Osteoblast (primary cell): ENCODE measurements at regions not wholly inside any gene's neighbourhood (a gene's known extent, or its start where the extent isn't known, plus 50 kb on each side); places are given as distances from the start of the nearest gene placed in this dataset.

Source experiments
- DNase-seq: peaks from one replicate; pipeline ENCODE4 v3.0.0; 2011; ENCODE audit warnings: low spot score, mixed read lengths; ENCODE audit not compliant: insufficient read length; ENCODE audit errors: missing footprints
- H2AFZ ChIP-seq: 2 replicates; pipeline ENCODE4 v1.6.0; 2011; ENCODE audit warnings: mild to moderate bottlenecking, low read length
- H3K27ac ChIP-seq: 2 replicates; pipeline ENCODE4 v1.5.1; 2011; ENCODE audit warnings: mild to moderate bottlenecking, low read depth, low read length, moderate library complexity
- H3K27me3 ChIP-seq: 2 replicates; pipeline ENCODE4 v1.6.0; 2012; ENCODE audit warnings: mild to moderate bottlenecking, control low read depth, inconsistent platforms, low read length, moderate library complexity; ENCODE audit not compliant: insufficient read depth
- H3K36me3 ChIP-seq: 2 replicates; pipeline ENCODE4 v1.5.1; 2011; ENCODE audit warnings: mild to moderate bottlenecking, low read length, control low read depth, moderate library complexity; ENCODE audit not compliant: insufficient read depth
- H3K4me1 ChIP-seq: 2 replicates; pipeline ENCODE4 v1.5.1; 2011; ENCODE audit warnings: mild to moderate bottlenecking, low read length, control low read depth, moderate library complexity; ENCODE audit not compliant: insufficient read depth
- H3K4me2 ChIP-seq: 2 replicates; pipeline ENCODE4 v1.6.0; 2011; ENCODE audit warnings: mild to moderate bottlenecking, low read length; ENCODE audit not compliant: insufficient read depth
- H3K4me3 ChIP-seq: fragments of 200-600 bp; sonication (generic); 3 replicates; pipeline ENCODE4 v1.5.1; 2012; ENCODE audit warnings: mild to moderate bottlenecking, low read length, inconsistent platforms; ENCODE audit not compliant: insufficient read depth
- H3K79me2 ChIP-seq: 2 replicates; pipeline ENCODE4 v1.6.0; 2012; ENCODE audit warnings: mild to moderate bottlenecking, low read length, control low read depth, inconsistent platforms; ENCODE audit not compliant: insufficient read depth
- H3K9me3 ChIP-seq: 2 replicates; pipeline ENCODE4 v1.5.1; 2011; ENCODE audit warnings: low read depth, low read length, control low read depth
- H4K20me1 ChIP-seq: 2 replicates; pipeline ENCODE4 v1.6.0; 2012; ENCODE audit warnings: mild to moderate bottlenecking, low read length, control low read depth; ENCODE audit not compliant: insufficient read depth
- TF ChIP-seq, protein P1 (sequence below): IDR thresholded peaks from 2 replicates; pipeline ENCODE4 v1.5.1; 2011; ENCODE audit warnings: mild to moderate bottlenecking, low read depth, low read length, moderate library complexity; ENCODE audit errors: extremely low read depth

DNA sequence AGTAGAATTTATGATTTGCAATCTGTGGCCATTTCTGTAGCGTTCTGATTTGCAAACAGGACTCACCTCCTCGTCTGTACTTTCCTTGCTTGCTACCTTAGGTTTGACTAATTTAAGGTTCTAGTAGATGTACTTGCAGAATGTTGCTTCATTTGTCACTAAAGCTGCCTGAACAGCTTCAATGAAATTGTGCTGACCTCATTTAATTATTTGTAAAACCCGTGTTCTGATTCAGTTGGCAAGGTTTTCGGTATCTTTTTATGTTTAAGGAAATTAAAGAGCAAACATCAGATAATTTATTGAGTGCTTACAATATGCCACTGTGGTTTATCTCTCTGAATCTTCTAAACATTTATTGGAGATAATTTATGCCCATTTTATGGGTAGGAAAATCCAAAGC lies 284.9 kb upstream of the EEF2KMT start:
- TF ChIP-seq, protein P1, sequence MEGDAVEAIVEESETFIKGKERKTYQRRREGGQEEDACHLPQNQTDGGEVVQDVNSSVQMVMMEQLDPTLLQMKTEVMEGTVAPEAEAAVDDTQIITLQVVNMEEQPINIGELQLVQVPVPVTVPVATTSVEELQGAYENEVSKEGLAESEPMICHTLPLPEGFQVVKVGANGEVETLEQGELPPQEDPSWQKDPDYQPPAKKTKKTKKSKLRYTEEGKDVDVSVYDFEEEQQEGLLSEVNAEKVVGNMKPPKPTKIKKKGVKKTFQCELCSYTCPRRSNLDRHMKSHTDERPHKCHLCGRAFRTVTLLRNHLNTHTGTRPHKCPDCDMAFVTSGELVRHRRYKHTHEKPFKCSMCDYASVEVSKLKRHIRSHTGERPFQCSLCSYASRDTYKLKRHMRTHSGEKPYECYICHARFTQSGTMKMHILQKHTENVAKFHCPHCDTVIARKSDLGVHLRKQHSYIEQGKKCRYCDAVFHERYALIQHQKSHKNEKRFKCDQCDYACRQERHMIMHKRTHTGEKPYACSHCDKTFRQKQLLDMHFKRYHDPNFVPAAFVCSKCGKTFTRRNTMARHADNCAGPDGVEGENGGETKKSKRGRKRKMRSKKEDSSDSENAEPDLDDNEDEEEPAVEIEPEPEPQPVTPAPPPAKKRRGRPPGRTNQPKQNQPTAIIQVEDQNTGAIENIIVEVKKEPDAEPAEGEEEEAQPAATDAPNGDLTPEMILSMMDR: no peak
- Histone ChIP-seq H2AFZ (no peak overlapping the region), H3K4me2 (no peak overlapping the region), H3K4me3 (no peak overlapping the region), H3K27ac (no peak overlapping the region), H3K9me3 (no peaks in the 10 kb centered on the region), H3K79me2 (no peaks in the 10 kb centered on the region), H3K4me1 (no peaks in the 10 kb centered on the region), H4K20me1 (no peaks in the 10 kb centered on the region), H3K36me3 (no peaks in the 10 kb centered on the region), H3K27me3 (no peaks in the 10 kb centered on the region)
- no peak for DNase-seq

GRCh38 chr16:5381481-5381880 lies 283.9 kb upstream of the EEF2KMT start:
- no peaks in the 10 kb centered on the region for H3K36me3 ChIP-seq
- H3K79me2 ChIP-seq: no peaks in the 10 kb centered on the region
- H3K27ac ChIP-seq: no peak overlapping the region
- no peak for DNase-seq
- H3K4me1 ChIP-seq: no peaks in the 10 kb centered on the region
- no peaks in the 10 kb centered on the region for H3K9me3 ChIP-seq
- no peak overlapping the region for H3K4me3 ChIP-seq
- H3K27me3 ChIP-seq: no peaks in the 10 kb centered on the region
- TF ChIP-seq, protein P1: no peak
- H2AFZ ChIP-seq: no peak overlapping the region
- H3K4me2 ChIP-seq: no peak overlapping the region
- H4K20me1 ChIP-seq: no peaks in the 10 kb centered on the region

DNA sequence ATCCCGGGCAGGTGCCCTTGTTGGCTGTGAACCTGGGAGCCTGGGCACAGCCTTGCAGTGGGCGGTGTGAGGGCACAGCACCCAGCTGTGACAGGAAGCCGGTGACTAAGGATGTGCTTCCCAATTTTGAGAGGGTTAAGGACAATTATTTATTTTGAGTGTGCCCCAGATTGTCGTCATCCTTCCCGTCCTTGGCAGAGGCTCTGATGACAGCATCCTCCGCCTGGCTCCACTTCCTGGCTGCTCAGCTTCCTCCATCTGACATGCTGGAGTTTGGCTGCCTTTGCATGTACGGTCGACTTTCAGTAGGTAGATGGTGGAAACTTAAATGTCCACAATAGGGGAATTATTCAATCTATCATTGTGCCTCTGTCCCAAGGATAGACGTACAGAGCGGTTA lies 282.4 kb upstream of the EEF2KMT start:
- H3K36me3 ChIP-seq: no peaks in the 10 kb centered on the region
- no peaks in the 10 kb centered on the region for H3K9me3 ChIP-seq
- no peak overlapping the region for H3K4me2 ChIP-seq
- no peak for DNase-seq
- H3K4me3 ChIP-seq: no peak overlapping the region
- H4K20me1 ChIP-seq: no peaks in the 10 kb centered on the region
- no peak overlapping the region for H2AFZ ChIP-seq
- TF ChIP-seq, protein P1: no peak
- no peaks in the 10 kb centered on the region for H3K79me2 ChIP-seq
- no peaks in the 10 kb centered on the region for H3K27me3 ChIP-seq
- no peaks in the 10 kb centered on the region for H3K4me1 ChIP-seq
- H3K27ac ChIP-seq: no peak overlapping the region

DNA sequence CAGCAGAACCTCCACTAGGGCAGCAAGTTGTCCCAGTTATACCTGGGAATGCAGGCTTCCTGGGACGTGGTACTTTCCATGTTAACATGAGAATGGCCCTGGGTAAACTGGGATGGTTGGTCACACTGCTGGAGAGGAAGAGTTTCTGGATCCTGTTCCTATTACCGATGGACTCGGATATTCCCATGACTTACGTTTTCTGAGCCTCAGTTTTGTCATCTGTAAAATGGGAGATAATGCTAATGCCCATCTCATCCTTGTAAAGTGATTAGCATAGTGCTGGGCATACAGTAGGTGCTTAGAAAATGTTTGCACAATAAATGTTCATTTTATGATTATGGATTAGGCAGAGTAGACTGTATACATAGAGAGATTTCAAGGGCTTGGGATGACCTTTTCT lies 280.9 kb upstream of the EEF2KMT start:
- no peaks in the 10 kb centered on the region for H3K9me3 ChIP-seq
- no peaks in the 10 kb centered on the region for H3K27me3 ChIP-seq
- no peaks in the 10 kb centered on the region for H3K36me3 ChIP-seq
- DNase-seq: no peak
- no peaks in the 10 kb centered on the region for H4K20me1 ChIP-seq
- TF ChIP-seq, protein P1: no peak
- H3K4me1 ChIP-seq: no peaks in the 10 kb centered on the region
- no peaks in the 10 kb centered on the region for H3K79me2 ChIP-seq
- no peak overlapping the region for H2AFZ ChIP-seq
- H3K27ac ChIP-seq: no peak overlapping the region
- H3K4me2 ChIP-seq: no peak overlapping the region
- H3K4me3 ChIP-seq: no peak overlapping the region
